ENCODE measurements at regions not wholly inside any gene's neighbourhood (a gene's known extent, or its start where the extent isn't known, plus 50 kb on each side); places are given as distances from the start of the nearest gene placed in this dataset.

DNA sequence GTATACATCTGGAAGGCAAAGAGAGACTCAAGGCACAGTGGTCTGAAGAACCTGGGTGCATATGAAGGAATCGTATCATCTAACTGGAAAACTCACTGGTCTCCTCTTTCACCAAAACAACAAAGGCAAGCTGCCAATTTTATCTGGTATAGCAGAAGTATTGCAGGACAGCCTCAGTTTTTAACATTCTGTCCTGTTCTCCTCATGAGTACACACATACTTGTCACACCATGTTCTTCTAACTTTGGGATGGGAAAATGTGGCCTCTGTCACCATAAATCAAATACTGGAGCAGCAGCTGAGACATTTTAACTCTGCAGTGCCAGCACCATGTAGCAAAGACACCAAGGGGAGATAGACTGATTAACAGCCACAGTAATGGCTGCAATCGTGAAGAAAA is 199.1 kb upstream of the CNR1 start:
- in situ Hi-C loops (cut with HindIII; ENCODE audit: low pct_unique_long_range_greater_than_20kb, low sequenced_read_pairs): no loop called here
- no peaks in the 10 kb centered on the region for H3K36me3 ChIP-seq (ENCODE audit: control insufficient read depth, insufficient read depth, low read length)
- no TSS peak for BruUV-seq (replicated peaks)

DNA sequence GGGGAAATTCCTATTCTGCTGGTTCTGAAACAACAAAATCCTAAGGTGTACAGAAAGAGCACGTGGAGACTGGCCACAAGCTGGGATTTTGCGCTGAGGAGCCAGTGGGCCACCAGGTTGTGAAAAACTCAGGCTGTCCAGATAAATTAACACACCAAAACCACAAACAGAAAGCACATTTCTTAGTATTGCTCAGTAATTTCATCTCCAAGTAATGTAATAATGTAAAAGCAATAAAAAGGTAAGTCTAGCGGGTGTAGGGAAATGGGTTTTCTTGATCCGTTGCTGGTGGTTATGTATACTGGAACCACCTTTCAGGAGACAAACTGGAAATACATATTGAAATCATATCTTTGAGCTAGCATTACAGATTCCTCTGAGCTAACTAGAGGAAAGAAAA is 195.6 kb upstream of the CNR1 start:
- ChIA-PET CTCF (no interaction called here), POLR2A (no interaction called here)
- no peaks in the 10 kb centered on the region for H3K9me3 ChIP-seq (ENCODE audit: control insufficient read depth, insufficient read depth, low read depth, low read length)
- no peak overlapping the region for H3K4me3 ChIP-seq (ENCODE audit: low read depth in 2 of 2, low read length in 2 of 2)
- no peak overlapping the region for H3K27ac ChIP-seq (ENCODE audit: low read length)
- DNase-seq (ENCODE audit: low read depth, low spot score) (no peak), ATAC-seq (no peak)
- no TSS peak for BruUV-seq (replicated peaks)
- H3K36me3 ChIP-seq (ENCODE audit: control insufficient read depth, insufficient read depth, low read length): no peaks in the 10 kb centered on the region
- TF ChIP-seq TCF7L2 (IDR thresholded peaks at IDR 0.05; ENCODE audit: low read depth, low read length) (no peak), POLR2AphosphoS5 (IDR thresholded peaks at IDR 0.05; ENCODE audit: low read depth, low read length) (no peak), REST (IDR thresholded peaks at IDR 0.05; ENCODE audit: insufficient read depth in 1 of 2, low read depth in 2 of 2, low read length in 1 of 2) (no peak), CTCF (IDR thresholded peaks at IDR 0.05) (no peak), SIN3A (IDR thresholded peaks at IDR 0.05; ENCODE audit: borderline replicate concordance, insufficient read depth, low read depth, low read length) (no peak)
- intact Hi-C loops (cut with micrococcal nuclease; ENCODE audit: unreplicated experiment): no loop called here
- in situ Hi-C loops (cut with HindIII; ENCODE audit: low pct_unique_long_range_greater_than_20kb, low sequenced_read_pairs): no loop called here
- no peaks in the 10 kb centered on the region; the same call in 1 of the 2 replicates for H3K27me3 ChIP-seq (ENCODE audit: control insufficient read depth, insufficient read depth, low read length)
- no peaks in the 10 kb centered on the region for H3K4me1 ChIP-seq (ENCODE audit: control insufficient read depth, insufficient read depth, low read length)

More for the DNA sequence above, 199.1 kb upstream of the CNR1 start:
- Histone ChIP-seq H3K4me1 (ENCODE audit: control insufficient read depth, insufficient read depth, low read length) (no peaks in the 10 kb centered on the region), H3K4me3 (ENCODE audit: low read depth in 2 of 2, low read length in 2 of 2) (no peak overlapping the region), H3K9me3 (ENCODE audit: control insufficient read depth, insufficient read depth, low read depth, low read length) (no peaks in the 10 kb centered on the region), H3K27ac (ENCODE audit: low read length) (no peak overlapping the region), H3K27me3 (ENCODE audit: control insufficient read depth, insufficient read depth, low read length) (no peaks in the 10 kb centered on the region; the same call in 1 of the 2 replicates)
- CTCF ChIA-PET: no interaction called here
- no peak for ATAC-seq
- intact Hi-C loops (cut with micrococcal nuclease; ENCODE audit: unreplicated experiment): no loop called here
- POLR2A ChIA-PET: no interaction called here
- DNase-seq (ENCODE audit: low read depth, low spot score): no peak
- TF ChIP-seq TCF7L2 (IDR thresholded peaks at IDR 0.05; ENCODE audit: low read depth, low read length): no peak
- TF ChIP-seq POLR2AphosphoS5 (IDR thresholded peaks at IDR 0.05; ENCODE audit: low read depth, low read length): no peak
- TF ChIP-seq REST (IDR thresholded peaks at IDR 0.05; ENCODE audit: insufficient read depth in 1 of 2, low read depth in 2 of 2, low read length in 1 of 2): no peak
- no peak for TF ChIP-seq SIN3A (IDR thresholded peaks at IDR 0.05; ENCODE audit: borderline replicate concordance, insufficient read depth, low read depth, low read length)
- no peak for TF ChIP-seq CTCF (IDR thresholded peaks at IDR 0.05)
